GM19023 (cell line): ENCODE measurements at regions not wholly inside any gene's neighbourhood (a gene's known extent, or its start where the extent isn't known, plus 50 kb on each side); places are given as distances from the start of the nearest gene placed in this dataset.
"Not testable (repeated sequence)": the region's sequence is repeated elsewhere in the genome, so short reads cannot be mapped to it uniquely, and the experiment has no call there.

ENCODE experiments used
- ATAC-seq: cut with Tn5 transposase; IDR thresholded peaks from one replicate; pipeline ENCODE4 v1.9.1; 2021; ENCODE audit warnings: mild to moderate bottlenecking, moderate library complexity; ENCODE audit not compliant: unreplicated experiment

DNA sequence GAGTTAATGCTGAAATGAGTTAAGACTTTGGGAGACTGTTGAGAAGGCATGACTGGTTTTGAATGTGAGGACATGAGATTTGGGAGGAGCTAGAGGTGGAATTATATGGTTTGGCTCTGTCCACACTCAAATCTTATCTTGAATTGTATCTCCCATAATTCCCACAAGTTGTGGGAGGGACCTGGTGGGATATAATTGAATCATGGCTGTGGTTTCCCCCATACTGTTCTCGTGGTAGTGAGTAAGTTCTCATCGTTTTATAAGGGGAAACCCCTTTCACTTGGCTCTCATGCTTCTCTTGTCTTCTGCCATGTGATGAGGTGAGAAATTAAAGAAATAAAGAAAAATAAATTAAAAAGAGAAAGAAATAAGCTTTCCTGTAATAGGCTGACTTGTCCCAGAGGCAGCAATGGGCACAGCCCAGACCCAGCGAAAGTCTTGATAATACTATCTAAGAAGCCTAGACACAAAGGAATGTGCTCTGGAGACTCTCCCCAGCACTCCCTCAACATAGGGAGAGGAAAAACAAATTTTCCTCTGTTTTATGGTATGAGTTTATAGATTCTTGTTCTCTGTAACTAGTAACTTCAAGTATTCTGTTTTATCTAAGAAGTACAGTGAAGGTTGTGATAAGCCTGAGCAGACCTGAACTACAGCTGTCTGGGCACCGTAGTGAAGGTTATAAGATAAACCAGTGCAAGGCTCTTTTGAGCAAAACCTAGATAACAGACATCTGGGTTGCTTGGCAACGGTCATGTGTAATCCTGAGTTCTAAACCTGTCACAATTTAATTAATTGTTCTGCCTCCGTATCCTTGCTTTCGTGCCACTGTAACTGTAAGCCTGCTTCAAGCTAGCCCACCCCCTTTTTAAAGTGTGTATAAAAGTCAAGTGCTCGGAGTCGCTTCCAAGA lies 88.9 kb upstream of the ECI2 start:
- ATAC-seq: no peak

- no peak for ATAC-seq
Observed at GRCh38 chr6:4220558-4220957, 85.2 kb upstream of the ECI2 start.

- not testable (repeated sequence) for ATAC-seq
Observed at GRCh38 chr6:4218619-4219317, 83.4 kb upstream of the ECI2 start.

DNA sequence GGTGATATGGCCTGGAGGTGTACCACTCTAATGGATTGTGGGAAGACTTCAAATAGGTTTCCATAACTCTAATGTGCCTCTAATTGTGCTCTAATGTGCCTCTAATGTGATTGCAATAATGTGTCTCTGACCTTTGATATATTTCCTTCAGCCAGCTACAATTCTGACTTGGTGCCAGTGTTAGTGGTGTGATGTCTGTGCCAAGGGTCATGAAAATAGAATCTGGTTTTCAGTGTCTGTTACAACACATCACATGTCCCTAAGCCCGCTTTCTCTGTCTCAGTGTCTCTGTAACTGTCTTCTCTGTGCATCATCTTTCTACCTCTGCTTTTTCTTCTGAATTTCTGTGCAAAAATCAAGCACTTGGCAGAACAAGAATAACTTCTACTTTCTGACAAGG lies 77.2 kb upstream of the ECI2 start:
- no peak for ATAC-seq

DNA sequence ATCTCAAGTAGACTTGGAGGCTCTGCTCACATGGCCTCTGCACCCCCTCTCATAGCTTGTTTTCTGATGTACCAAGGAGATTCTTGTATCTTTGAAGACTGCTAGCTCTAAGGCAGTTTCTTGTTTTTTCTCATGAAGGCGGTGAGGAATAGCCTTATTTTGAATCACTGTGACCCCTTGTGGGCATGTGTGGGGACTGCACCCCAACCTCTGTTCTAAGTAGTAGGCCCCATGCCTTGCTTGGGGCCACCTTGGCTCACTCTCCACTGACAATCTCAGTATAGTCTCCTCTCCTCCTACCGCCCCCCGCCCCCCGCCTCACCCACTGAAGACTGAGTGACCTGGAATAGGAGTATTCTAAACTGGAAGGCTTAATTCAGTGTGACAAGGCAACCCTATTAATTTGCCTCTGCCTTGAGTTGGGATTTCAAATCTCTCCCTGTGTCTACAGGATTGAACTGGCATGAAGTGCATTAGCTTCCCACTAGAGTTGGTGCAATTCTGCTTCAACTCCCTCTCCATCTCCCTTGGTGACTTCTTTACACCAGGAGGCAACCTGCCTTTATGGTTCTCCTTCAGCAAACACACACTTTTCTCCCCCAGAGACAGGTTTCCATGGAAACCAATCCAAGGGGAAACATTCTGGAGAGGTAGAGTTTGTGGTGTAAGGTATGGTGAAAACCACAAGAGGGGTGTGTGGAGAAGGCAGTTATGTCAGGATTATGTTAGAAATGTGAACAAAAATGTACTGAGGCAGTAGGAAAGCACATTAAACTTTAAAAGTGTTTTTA lies 75.4 kb upstream of the ECI2 start:
- no peak for ATAC-seq

DNA sequence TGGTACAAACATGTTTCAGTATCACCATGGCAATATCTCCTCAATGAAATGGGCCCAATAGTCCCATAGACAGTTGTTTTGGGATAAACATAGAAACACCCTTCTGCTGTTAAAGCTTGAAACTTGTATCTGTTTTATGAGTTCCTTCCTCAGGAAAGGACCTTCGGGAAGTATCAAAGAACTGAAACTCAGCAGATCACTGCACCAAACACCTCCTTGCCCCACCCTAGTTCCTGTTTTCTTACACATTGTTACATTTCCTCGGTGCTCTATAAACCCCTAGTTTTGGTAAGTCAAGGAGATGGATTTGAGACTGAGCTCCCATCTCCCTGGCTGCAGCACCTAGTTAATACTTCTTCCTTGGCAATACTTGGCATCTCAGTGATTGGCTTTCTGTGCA lies 73.8 kb upstream of the ECI2 start:
- ATAC-seq: no peak

GRCh38 chr6:4208158-4208557 lies 72.8 kb upstream of the ECI2 start:
- no peak for ATAC-seq

GRCh38 chr6:4203642-4204417 lies 68.5 kb upstream of the ECI2 start:
- not testable (repeated sequence) for ATAC-seq

GRCh38 chr6:4192627-4193026 lies 57.3 kb upstream of the ECI2 start:
- ATAC-seq: no peak

DNA sequence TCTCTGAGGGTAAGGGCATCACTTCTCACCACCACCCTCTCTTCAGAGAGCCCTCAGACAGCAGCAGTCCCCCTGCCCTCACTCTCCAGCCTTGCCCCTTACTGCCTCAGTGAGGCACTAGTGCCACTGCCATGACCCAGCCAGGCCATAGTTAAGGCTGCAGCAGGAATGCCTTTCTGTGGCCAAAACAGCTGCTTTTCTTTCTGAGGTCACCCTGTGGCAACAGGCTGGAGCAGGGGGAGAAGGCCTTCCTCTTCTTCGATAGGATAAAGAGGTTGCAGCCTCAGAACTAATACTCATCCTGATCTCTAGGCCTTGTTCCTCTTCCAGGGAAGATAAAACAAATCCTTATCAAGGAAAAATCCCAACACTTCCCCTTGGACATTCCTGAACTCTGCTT lies 56.8 kb upstream of the ECI2 start:
- ATAC-seq: no peak

DNA sequence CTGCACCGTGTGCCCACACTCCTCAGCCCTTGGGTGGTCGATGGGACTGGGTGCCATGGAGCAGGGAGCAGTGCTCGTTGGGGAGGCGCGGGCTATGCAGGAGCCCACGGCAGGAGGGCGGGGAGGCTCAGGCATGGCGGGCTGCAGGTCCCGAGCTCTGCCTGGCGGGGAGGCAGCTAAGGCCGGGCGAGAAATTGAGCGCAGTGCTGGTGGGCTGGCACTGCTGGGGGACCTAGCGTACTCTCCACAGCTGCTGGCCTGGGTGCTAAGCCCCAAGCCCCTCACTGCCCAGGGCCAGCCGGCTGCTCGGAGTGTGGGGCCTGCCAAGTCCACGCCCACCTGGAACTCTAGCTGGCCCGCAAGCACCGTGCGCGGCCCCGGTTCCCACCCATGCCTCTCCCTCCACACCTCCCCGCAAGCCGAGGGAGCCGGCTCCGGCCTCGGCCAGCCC lies 55.9 kb upstream of the ECI2 start:
- ATAC-seq: no peak

GRCh38 chr6:4189249-4189648 lies 53.9 kb upstream of the ECI2 start:
- ATAC-seq: no peak

GRCh38 chr6:4188801-4189200 lies 53.4 kb upstream of the ECI2 start:
- ATAC-seq: no peak

- ATAC-seq: no peak
Observed at GRCh38 chr6:4187480-4187879, 52.1 kb upstream of the ECI2 start.

- no peak for ATAC-seq
Observed at GRCh38 chr6:4186385-4186784, 51.0 kb upstream of the ECI2 start.

DNA sequence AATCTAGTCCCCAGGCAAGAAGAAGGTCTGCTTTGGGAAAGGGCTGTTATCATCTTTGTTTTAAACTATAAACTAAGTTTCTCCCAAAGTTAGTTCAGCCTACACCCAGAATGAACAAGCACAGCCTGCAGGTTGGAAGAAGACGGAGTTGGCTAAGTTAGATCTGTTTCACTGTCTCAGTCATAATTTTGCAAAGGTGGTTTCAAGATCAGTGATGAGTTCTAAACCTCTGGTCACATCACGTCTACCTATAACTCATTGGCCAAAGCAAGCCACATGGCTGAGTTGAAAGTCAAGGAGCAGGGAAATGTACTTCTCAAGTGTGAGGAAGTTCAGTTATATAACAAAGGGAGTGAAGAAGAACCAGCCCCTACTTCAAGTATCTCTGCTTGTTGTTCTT lies 50.5 kb upstream of the ECI2 start:
- ATAC-seq: no peak

- ATAC-seq: no peak
Observed at GRCh38 chr6:4185419-4185818, 50.0 kb upstream of the ECI2 start.
